ENCODE measurements at regions not wholly inside any gene's neighbourhood (a gene's known extent, or its start where the extent isn't known, plus 50 kb on each side); places are given as distances from the start of the nearest gene placed in this dataset.

- no peak overlapping the region for H3K4me3 ChIP-seq (ENCODE audit: low read length)
- Mint-ChIP-seq H3K4me3 (no peak overlapping the region), H3K9me3 (no peaks in the 10 kb centered on the region), H3K27me3 (no peaks in the 10 kb centered on the region), H3K36me3 (ENCODE audit: low read depth) (no peaks in the 10 kb centered on the region), H3K27ac (no peak overlapping the region), H3K4me1 (ENCODE audit: low read depth) (no peaks in the 10 kb centered on the region)
- ATAC-seq (ENCODE audit: poor library complexity) (no peak), DNase-seq (no peak)
- ChIA-PET POLR2A (no interaction called here), CTCF (no interaction called here)
- no peaks in the 10 kb centered on the region for H3K9me3 ChIP-seq (ENCODE audit: control insufficient read depth in 1 of 2, insufficient read depth in 1 of 2, low read length in 2 of 2)
- H3K27me3 ChIP-seq (ENCODE audit: control insufficient read depth in 1 of 2, insufficient read depth in 2 of 2, low read length in 2 of 2), result no peaks in the 10 kb centered on the region
- TF ChIP-seq CTCF (IDR thresholded peaks at IDR 0.05), result no peak
- intact Hi-C loops (cut with DNase I, micrococcal nuclease), result no loop called here
- no peaks in the 10 kb centered on the region for H3K36me3 ChIP-seq (ENCODE audit: insufficient read depth, low read length)
- H3K4me1 ChIP-seq (ENCODE audit: insufficient read depth, low read length), result no peaks in the 10 kb centered on the region
- H3K27ac ChIP-seq (ENCODE audit: low read depth in 1 of 2, low read length in 2 of 2), result no peak overlapping the region
Measured at GRCh38 chr18:2087877-2088673, 483.2 kb downstream of the METTL4 start.

GRCh38 chr18:2089396-2089795 is 481.9 kb downstream of the METTL4 start:
- CTCF ChIA-PET, result no interaction called here
- Mint-ChIP-seq H3K36me3 (ENCODE audit: low read depth) (no peaks in the 10 kb centered on the region), H3K4me3 (no peak overlapping the region), H3K27me3 (no peaks in the 10 kb centered on the region), H3K4me1 (ENCODE audit: low read depth) (no peaks in the 10 kb centered on the region), H3K27ac (no peak overlapping the region), H3K9me3 (no peaks in the 10 kb centered on the region)
- no peaks in the 10 kb centered on the region for H3K27me3 ChIP-seq (ENCODE audit: control insufficient read depth in 1 of 2, insufficient read depth in 2 of 2, low read length in 2 of 2)
- no peaks in the 10 kb centered on the region for H3K9me3 ChIP-seq (ENCODE audit: control insufficient read depth in 1 of 2, insufficient read depth in 1 of 2, low read length in 2 of 2)
- DNase-seq, result no peak
- ATAC-seq (ENCODE audit: poor library complexity), result no peak
- no peaks in the 10 kb centered on the region for H3K4me1 ChIP-seq (ENCODE audit: insufficient read depth, low read length)
- no peak overlapping the region for H3K27ac ChIP-seq (ENCODE audit: low read depth in 1 of 2, low read length in 2 of 2)
- TF ChIP-seq CTCF (IDR thresholded peaks at IDR 0.05), result no peak
- intact Hi-C loops (cut with DNase I, micrococcal nuclease), result no loop called here
- H3K4me3 ChIP-seq (ENCODE audit: low read length), result no peak overlapping the region
- POLR2A ChIA-PET, result no interaction called here
- H3K36me3 ChIP-seq (ENCODE audit: insufficient read depth, low read length), result no peaks in the 10 kb centered on the region

- Histone ChIP-seq H3K27me3 (ENCODE audit: control insufficient read depth in 1 of 2, insufficient read depth in 2 of 2, low read length in 2 of 2) (no peaks in the 10 kb centered on the region), H3K4me3 (ENCODE audit: low read length) (no peak overlapping the region), H3K27ac (ENCODE audit: low read depth in 1 of 2, low read length in 2 of 2) (no peak overlapping the region), H3K36me3 (ENCODE audit: insufficient read depth, low read length) (no peaks in the 10 kb centered on the region), H3K4me1 (ENCODE audit: insufficient read depth, low read length) (no peaks in the 10 kb centered on the region), H3K9me3 (ENCODE audit: control insufficient read depth in 1 of 2, insufficient read depth in 1 of 2, low read length in 2 of 2) (no peaks in the 10 kb centered on the region)
- ChIA-PET CTCF (no interaction called here), POLR2A (no interaction called here)
- no peaks in the 10 kb centered on the region for H3K4me1 Mint-ChIP-seq (ENCODE audit: low read depth)
- no peak for TF ChIP-seq CTCF (IDR thresholded peaks at IDR 0.05)
- H3K36me3 Mint-ChIP-seq (ENCODE audit: low read depth), result no peaks in the 10 kb centered on the region
- H3K27me3 Mint-ChIP-seq, result peaks cover 8% of the 10 kb centered on the region
- H3K27ac Mint-ChIP-seq, result no peak overlapping the region
- no peaks in the 10 kb centered on the region for H3K9me3 Mint-ChIP-seq
- ATAC-seq (ENCODE audit: poor library complexity) (no peak), DNase-seq (no peak)
- H3K4me3 Mint-ChIP-seq, result no peak overlapping the region
- intact Hi-C loops (cut with DNase I, micrococcal nuclease), result no loop called here
Measured at GRCh38 chr18:2091937-2092336, 479.4 kb downstream of the METTL4 start.
